ENCODE measurements at regions not wholly inside any gene's neighbourhood (a gene's known extent, or its start where the extent isn't known, plus 50 kb on each side); places are given as distances from the start of the nearest gene placed in this dataset.

DNA sequence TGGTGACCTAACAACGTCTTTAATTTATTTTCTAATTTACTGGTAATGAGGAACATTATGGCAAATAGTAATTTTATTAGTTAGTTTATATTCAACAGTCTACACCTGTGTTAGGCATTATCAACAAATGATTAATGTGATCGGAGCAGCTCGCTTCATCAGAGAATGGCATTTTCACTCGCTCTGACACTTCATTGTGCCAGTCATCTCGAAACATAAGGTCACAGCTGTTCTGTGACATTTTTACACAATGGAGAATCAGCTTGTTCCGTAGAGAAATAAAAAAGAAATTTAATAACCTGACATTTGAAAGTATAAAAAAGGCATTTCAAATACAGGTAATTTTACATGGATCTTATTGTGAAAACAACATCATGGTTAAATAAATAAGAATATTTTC is 858.4 kb downstream of the SLITRK6 start:
- intact Hi-C loops (cut with micrococcal nuclease): no loop called here
- H3K4me3 Mint-ChIP-seq (ENCODE audit: low read depth): no peak overlapping the region
- no peaks in the 10 kb centered on the region for H3K36me3 Mint-ChIP-seq (ENCODE audit: low read depth)
- no peak for DNase-seq (ENCODE audit: low spot score)
- H3K9me3 Mint-ChIP-seq: no peaks in the 10 kb centered on the region
- no peaks in the 10 kb centered on the region for H3K27me3 Mint-ChIP-seq (ENCODE audit: low read depth)
- no peak overlapping the region for H3K27ac Mint-ChIP-seq
- H3K4me1 Mint-ChIP-seq (ENCODE audit: low read depth): no peaks in the 10 kb centered on the region

DNA sequence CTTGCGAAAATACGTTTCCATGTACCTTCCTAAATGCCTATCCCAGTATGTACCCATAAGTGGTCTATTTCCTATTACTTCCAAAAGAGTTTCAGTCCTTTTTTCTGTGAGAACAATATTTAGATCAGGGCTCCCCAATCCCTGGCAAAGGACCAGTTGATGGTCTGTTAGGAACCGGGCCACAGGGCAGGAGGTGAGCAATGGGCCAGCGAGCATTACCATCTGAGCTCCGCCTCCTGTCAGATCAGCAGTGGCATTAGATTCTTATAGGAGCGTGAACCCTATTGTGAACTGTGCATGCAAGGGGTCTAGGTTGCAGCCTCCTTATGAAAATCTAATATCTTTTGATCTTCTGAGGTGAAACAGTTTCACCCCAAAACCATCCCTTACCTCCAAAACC is 859.1 kb downstream of the SLITRK6 start:
- H3K27ac Mint-ChIP-seq: no peak overlapping the region
- H3K27me3 Mint-ChIP-seq (ENCODE audit: low read depth): no peaks in the 10 kb centered on the region
- no peak for DNase-seq (ENCODE audit: low spot score)
- H3K36me3 Mint-ChIP-seq (ENCODE audit: low read depth): no peaks in the 10 kb centered on the region
- no peak overlapping the region for H3K4me3 Mint-ChIP-seq (ENCODE audit: low read depth)
- intact Hi-C loops (cut with micrococcal nuclease): no loop called here
- H3K4me1 Mint-ChIP-seq (ENCODE audit: low read depth): no peaks in the 10 kb centered on the region
- no peaks in the 10 kb centered on the region for H3K9me3 Mint-ChIP-seq

DNA sequence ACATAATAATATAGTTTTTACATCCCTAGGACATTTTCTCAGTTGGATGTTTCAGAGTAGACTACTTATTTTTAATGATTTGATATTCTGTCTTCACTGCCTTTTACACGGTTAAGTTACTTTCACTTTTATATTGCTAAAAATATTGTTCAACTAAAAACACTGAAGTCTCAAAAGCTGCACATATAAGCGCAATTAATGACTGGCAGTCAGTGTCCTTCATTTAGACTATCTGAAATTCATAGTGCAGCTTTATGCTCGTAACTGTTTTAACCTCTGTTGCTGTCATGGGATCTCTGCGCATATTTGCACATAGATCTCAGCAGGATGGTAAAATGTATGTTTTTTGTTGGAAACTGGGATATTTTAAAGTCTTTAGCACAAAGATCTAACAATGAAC is 864.3 kb downstream of the SLITRK6 start:
- intact Hi-C loops (cut with micrococcal nuclease): no loop called here
- H3K9me3 Mint-ChIP-seq: no peaks in the 10 kb centered on the region
- H3K27me3 Mint-ChIP-seq (ENCODE audit: low read depth): no peaks in the 10 kb centered on the region
- H3K27ac Mint-ChIP-seq: no peak overlapping the region
- DNase-seq (ENCODE audit: low spot score): no peak
- no peaks in the 10 kb centered on the region for H3K4me1 Mint-ChIP-seq (ENCODE audit: low read depth)
- no peaks in the 10 kb centered on the region for H3K36me3 Mint-ChIP-seq (ENCODE audit: low read depth)
- H3K4me3 Mint-ChIP-seq (ENCODE audit: low read depth): peak overlapping the region; percentile 26

DNA sequence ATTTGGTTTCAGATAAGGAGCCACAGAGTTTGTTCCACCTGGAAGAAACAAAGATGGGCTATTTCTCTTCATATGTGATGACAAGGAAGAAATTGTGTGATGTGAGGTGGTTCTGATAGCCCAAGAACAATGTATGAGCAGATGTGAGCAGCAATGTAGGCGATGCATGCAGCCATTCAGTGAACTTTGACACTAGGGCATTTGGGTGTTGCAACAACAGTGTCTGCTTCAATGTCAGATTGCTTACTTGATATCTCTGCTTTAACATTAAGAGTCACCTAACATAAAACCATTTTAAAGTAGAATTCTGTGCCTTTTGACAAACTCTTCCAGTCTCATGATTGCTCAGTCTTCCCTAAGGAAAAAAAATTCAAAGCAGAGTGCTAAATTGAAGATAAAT is 865.4 kb downstream of the SLITRK6 start:
- no peak overlapping the region for H3K4me3 Mint-ChIP-seq (ENCODE audit: low read depth)
- H3K4me1 Mint-ChIP-seq (ENCODE audit: low read depth): no peaks in the 10 kb centered on the region
- H3K27me3 Mint-ChIP-seq (ENCODE audit: low read depth): no peaks in the 10 kb centered on the region
- DNase-seq (ENCODE audit: low spot score): no peak
- intact Hi-C loops (cut with micrococcal nuclease): no loop called here
- no peaks in the 10 kb centered on the region for H3K9me3 Mint-ChIP-seq
- H3K27ac Mint-ChIP-seq: no peak overlapping the region
- no peaks in the 10 kb centered on the region for H3K36me3 Mint-ChIP-seq (ENCODE audit: low read depth)

DNA sequence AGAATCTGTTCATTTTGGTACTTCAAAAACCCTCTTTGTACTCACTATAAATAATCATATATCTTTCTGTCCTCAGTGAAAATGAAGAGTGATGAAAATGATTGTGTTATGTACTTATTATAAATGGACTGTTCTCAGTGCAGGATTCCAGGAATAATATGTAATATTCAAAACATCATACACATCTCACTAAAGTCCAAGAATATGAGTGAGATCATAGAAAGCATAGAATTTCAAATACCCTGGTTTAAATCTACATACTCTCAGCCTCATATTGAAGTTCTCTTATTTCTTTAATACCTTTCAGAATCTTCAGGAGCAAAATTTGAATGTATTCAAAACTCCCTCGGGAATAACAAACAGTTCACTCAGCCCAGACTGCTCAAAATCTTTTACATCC is 868.0 kb downstream of the SLITRK6 start:
- no peaks in the 10 kb centered on the region for H3K4me1 Mint-ChIP-seq (ENCODE audit: low read depth)
- no peaks in the 10 kb centered on the region for H3K36me3 Mint-ChIP-seq (ENCODE audit: low read depth)
- no peaks in the 10 kb centered on the region for H3K27me3 Mint-ChIP-seq (ENCODE audit: low read depth)
- no peak overlapping the region for H3K27ac Mint-ChIP-seq
- H3K4me3 Mint-ChIP-seq (ENCODE audit: low read depth): no peak overlapping the region
- DNase-seq (ENCODE audit: low spot score): no peak
- H3K9me3 Mint-ChIP-seq: no peaks in the 10 kb centered on the region
- intact Hi-C loops (cut with micrococcal nuclease): no loop called here

DNA sequence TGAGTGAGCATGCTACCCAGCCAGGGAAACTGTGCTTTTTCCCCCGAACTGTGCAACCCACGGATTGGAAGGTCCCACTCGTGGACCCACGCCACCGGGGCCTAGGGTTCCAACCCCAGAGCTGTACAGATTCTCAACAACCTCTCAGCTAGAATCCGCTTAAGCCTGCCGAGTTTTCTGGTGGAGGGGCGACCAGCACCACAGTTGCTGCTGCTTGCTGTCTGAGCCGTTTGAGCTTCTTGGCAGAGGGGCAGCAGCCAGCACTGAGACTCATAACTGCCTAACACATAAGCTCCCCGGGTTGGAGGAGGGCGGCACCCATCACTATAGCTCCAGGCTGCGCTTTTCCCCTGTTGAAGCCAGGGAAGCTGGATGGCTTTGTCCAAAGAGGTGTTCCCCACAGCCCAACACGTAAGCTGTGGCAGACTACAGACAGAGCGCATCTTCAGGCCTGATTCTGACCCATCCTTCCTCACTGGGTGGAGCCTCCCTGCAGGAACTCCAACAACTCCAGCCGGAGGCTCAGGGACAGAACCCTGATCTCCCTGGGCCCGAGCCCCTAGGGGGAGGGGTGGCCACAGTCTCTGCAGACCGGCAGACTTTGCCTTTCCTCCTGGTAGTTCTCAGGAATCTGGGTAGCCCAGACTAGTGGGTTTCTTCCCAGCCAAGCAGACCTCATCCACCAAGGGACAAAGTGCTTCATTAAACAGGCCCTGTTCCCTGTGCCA is 871.6 kb downstream of the SLITRK6 start:
- intact Hi-C loops (cut with micrococcal nuclease): no loop called here
- Mint-ChIP-seq H3K4me3 (ENCODE audit: low read depth) (no peak overlapping the region), H3K36me3 (ENCODE audit: low read depth) (no peaks in the 10 kb centered on the region), H3K27me3 (ENCODE audit: low read depth) (no peaks in the 10 kb centered on the region), H3K4me1 (ENCODE audit: low read depth) (no peaks in the 10 kb centered on the region), H3K27ac (no peak overlapping the region), H3K9me3 (no peaks in the 10 kb centered on the region)
- DNase-seq (ENCODE audit: low spot score): no peak

DNA sequence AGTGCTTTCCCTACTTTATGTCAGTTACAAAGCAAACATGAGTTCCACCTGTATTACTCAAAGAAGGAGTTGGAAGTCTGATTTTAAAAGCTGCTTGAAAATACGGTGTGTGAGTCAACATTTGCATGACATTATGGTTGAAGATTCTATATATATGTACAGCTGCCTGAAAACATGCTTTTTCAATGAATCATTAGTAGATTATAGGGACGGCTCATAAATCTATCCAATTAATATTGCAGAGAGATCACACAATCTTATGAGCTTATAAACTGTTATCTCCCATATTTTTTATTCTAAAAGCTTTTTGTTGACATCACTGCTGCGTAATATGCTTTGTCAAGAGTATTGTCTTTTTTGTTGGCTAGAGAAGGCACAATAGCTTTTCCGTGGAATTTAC is 873.8 kb downstream of the SLITRK6 start:
- Mint-ChIP-seq H3K4me1 (ENCODE audit: low read depth) (no peaks in the 10 kb centered on the region), H3K27ac (no peak overlapping the region), H3K27me3 (ENCODE audit: low read depth) (no peaks in the 10 kb centered on the region), H3K36me3 (ENCODE audit: low read depth) (no peaks in the 10 kb centered on the region), H3K9me3 (no peaks in the 10 kb centered on the region), H3K4me3 (ENCODE audit: low read depth) (no peak overlapping the region)
- no peak for DNase-seq (ENCODE audit: low spot score)
- intact Hi-C loops (cut with micrococcal nuclease): no loop called here

DNA sequence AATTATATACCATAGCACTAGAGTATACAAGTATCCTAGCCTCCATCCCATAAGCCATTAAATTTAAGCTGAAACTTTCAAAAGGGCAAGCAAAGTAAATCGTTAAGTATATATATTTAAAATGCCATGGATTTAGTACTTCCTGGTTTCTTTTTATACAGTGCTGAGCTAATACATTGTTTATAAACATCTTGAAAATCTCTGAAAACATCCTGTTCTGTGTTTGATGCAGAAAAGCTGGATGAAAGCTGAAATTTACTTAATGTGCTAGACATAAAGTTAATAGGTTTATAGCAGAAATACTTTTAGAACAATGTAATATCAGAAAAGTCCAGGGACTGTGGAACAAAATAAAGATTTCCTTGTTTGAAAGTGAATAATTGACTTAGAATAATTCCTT is 875.4 kb downstream of the SLITRK6 start:
- Mint-ChIP-seq H3K27ac (no peak overlapping the region), H3K36me3 (ENCODE audit: low read depth) (no peaks in the 10 kb centered on the region), H3K4me3 (ENCODE audit: low read depth) (no peak overlapping the region), H3K9me3 (no peaks in the 10 kb centered on the region), H3K4me1 (ENCODE audit: low read depth) (no peaks in the 10 kb centered on the region), H3K27me3 (ENCODE audit: low read depth) (no peaks in the 10 kb centered on the region)
- no peak for DNase-seq (ENCODE audit: low spot score)
- intact Hi-C loops (cut with micrococcal nuclease): no loop called here

DNA sequence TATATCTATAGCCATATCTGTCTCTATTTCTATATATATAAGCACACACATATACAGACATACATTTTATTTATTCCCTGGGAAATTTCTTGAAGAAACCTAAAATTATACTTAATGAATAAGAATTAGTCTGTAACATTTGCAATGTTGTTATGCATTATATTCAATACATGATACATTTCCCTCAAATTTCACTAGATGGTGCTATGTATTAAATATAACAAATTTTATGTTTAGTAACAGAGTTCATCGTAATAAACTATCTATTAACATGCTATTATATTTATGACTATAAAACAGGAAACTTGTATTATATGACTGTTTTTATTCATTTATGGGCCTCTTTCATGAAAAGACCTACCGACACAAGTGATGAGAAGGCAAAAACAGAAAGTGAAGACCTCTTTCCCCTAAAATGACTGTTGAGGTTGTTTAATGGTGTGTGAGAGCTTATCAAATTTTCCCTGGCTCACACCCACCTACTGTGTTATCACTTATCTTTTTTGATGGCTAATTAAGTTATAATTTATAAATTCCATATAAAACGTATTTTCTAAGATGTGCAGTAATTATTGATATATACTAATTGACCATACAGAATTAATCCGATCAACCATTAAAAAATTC is 881.9 kb downstream of the SLITRK6 start:
- DNase-seq (ENCODE audit: low spot score): no peak
- Mint-ChIP-seq H3K4me1 (ENCODE audit: low read depth) (no peaks in the 10 kb centered on the region), H3K36me3 (ENCODE audit: low read depth) (no peaks in the 10 kb centered on the region), H3K4me3 (ENCODE audit: low read depth) (no peak overlapping the region), H3K9me3 (no peaks in the 10 kb centered on the region), H3K27me3 (ENCODE audit: low read depth) (no peaks in the 10 kb centered on the region), H3K27ac (no peak overlapping the region)
- intact Hi-C loops (cut with micrococcal nuclease): loop anchor here (5.0 kb wide), 1 partner anchor 890 kb away; no protein-coding TSS in a partner anchor

DNA sequence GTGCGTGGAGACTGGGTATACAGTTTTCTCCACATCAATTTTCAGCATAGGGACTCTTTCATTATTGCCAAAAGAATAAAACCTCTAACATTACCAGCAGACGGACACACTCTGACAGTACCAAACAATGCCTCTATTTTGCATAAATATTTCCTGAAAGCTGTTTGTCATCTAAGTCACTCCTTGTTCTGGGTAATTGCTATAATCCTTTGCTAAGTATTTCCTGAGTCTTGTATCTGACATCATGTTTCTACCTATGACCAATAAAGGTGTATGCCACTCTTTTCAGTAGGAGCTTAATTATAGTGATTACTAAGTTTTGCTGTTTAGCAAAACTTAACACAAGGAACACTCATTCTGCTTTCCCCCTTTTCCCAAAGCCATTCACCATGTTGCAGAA is 886.5 kb downstream of the SLITRK6 start:
- Mint-ChIP-seq H3K4me3 (ENCODE audit: low read depth) (no peak overlapping the region), H3K27me3 (ENCODE audit: low read depth) (no peaks in the 10 kb centered on the region), H3K4me1 (ENCODE audit: low read depth) (no peaks in the 10 kb centered on the region), H3K36me3 (ENCODE audit: low read depth) (no peaks in the 10 kb centered on the region), H3K9me3 (no peaks in the 10 kb centered on the region), H3K27ac (no peak overlapping the region)
- intact Hi-C loops (cut with micrococcal nuclease): no loop called here
- no peak for DNase-seq (ENCODE audit: low spot score)

DNA sequence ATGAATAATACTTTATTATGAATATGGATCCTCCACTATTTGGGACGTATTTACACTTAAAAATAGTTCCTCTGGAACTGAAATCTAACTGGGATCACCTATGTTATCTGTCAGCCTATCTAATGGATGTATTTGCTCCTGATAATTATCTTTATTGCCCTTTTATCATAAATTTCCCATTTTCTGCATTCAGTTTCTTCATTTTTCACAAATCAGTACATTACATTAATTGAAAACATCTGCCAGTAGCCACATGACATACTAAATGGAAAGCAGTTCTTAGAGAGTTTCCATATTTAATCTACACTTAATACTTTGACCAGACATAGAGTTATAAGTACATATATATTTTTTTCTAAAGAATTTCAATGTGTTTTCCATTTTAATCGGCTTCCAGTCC is 888.8 kb downstream of the SLITRK6 start:
- Mint-ChIP-seq H3K4me1 (ENCODE audit: low read depth) (no peaks in the 10 kb centered on the region), H3K36me3 (ENCODE audit: low read depth) (no peaks in the 10 kb centered on the region), H3K9me3 (peaks cover 4% of the 10 kb centered on the region), H3K4me3 (ENCODE audit: low read depth) (no peak overlapping the region), H3K27ac (no peak overlapping the region), H3K27me3 (ENCODE audit: low read depth) (no peaks in the 10 kb centered on the region)
- intact Hi-C loops (cut with micrococcal nuclease): no loop called here
- no peak for DNase-seq (ENCODE audit: low spot score)

DNA sequence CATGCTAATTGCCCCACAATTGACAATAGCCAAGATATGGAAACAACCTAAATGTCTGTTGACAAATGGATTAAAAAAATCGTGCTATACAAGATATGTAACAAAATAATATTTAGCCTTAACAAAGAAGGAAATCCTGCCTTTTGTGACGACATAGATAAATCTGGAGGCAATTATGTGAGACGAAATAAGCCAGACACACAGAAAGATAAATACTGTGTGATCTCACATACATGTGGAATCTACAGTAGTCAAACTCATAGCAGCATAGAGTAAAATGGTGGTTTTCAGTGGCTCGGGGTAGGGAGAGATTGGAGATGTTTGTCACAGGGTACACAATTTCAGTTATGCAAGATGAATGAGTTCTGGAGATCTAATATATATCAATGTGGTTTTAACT is 895.8 kb downstream of the SLITRK6 start:
- Mint-ChIP-seq H3K4me3 (ENCODE audit: low read depth) (no peak overlapping the region), H3K27me3 (ENCODE audit: low read depth) (no peaks in the 10 kb centered on the region), H3K4me1 (ENCODE audit: low read depth) (no peaks in the 10 kb centered on the region), H3K9me3 (peaks cover 4% of the 10 kb centered on the region), H3K36me3 (ENCODE audit: low read depth) (no peaks in the 10 kb centered on the region), H3K27ac (no peak overlapping the region)
- no peak for DNase-seq (ENCODE audit: low spot score)
- intact Hi-C loops (cut with micrococcal nuclease): no loop called here

DNA sequence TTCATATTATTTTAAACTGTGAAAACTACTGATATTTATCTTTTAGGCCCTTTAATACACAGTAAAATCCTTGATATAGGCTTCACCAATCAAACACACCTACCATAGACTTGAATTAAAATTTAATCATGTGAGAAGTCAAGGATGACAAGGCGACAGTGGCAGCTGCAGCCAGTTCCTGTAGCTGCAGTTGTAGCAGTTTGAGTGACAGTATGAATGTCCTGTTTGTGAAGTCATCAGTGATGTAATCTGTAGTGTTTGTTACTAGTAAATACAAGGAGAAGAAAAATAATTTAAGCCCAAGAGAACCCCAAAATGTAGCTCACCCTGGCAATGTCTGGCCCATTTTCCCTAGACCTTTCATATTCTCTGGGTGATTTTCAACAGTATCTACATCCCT is 897.0 kb downstream of the SLITRK6 start:
- Mint-ChIP-seq H3K9me3 (peaks cover 3% of the 10 kb centered on the region), H3K4me1 (ENCODE audit: low read depth) (no peaks in the 10 kb centered on the region), H3K27ac (no peak overlapping the region), H3K27me3 (ENCODE audit: low read depth) (no peaks in the 10 kb centered on the region), H3K4me3 (ENCODE audit: low read depth) (no peak overlapping the region), H3K36me3 (ENCODE audit: low read depth) (no peaks in the 10 kb centered on the region)
- intact Hi-C loops (cut with micrococcal nuclease): no loop called here
- no peak for DNase-seq (ENCODE audit: low spot score)

Data from activated T-helper 2 cell treated with anti-CD3 and anti-CD28 coated beads, Interferon-gamma antibody, Interleukin-2, Interleukin-4, amounts not matched to agents 10 μg/mL and 5 μg/mL and 100 μg/mL, durations not matched to agents 14 hours and 24 hours and 36 hours (primary cell).